Nephron progenitor cell (in vitro differentiated cells): ENCODE measurements at regions not wholly inside any gene's neighbourhood (a gene's known extent, or its start where the extent isn't known, plus 50 kb on each side); places are given as distances from the start of the nearest gene placed in this dataset.
"Not testable (repeated sequence)": the region's sequence is repeated elsewhere in the genome, so short reads cannot be mapped to it uniquely, and the experiment has no call there.

ENCODE experiments used
- DNase-seq: peaks from one replicate; pipeline ENCODE4 v3.0.0; 2021
- H3K27ac Mint-ChIP-seq: 2 replicates; pipeline ENCODE4 v1.8.0; 2021; ENCODE audit warnings: mild to moderate bottlenecking, moderate library complexity, mixed read lengths
- H3K27me3 Mint-ChIP-seq: 2 replicates; pipeline ENCODE4 v1.8.0; 2021; ENCODE audit warnings: mild to moderate bottlenecking, low read depth, mixed read lengths; ENCODE audit not compliant: poor library complexity
- H3K36me3 Mint-ChIP-seq: 2 replicates; pipeline ENCODE4 v1.8.0; 2021; ENCODE audit warnings: low read depth, mixed read lengths
- H3K4me1 Mint-ChIP-seq: 2 replicates; pipeline ENCODE4 v1.8.0; 2021; ENCODE audit warnings: mixed read lengths
- H3K4me3 Mint-ChIP-seq: 2 replicates; pipeline ENCODE4 v1.8.0; 2021; ENCODE audit warnings: mild to moderate bottlenecking, moderate library complexity, mixed read lengths
- H3K9me3 Mint-ChIP-seq: 2 replicates; pipeline ENCODE4 v1.8.0; 2021; ENCODE audit warnings: mild to moderate bottlenecking, moderate library complexity, mixed read lengths
- CTCF ChIP-seq: fragments of 200-600 bp; sonication (generic); IDR thresholded peaks from 2 replicates; pipeline ENCODE4 v1.5.0; 2021; ENCODE audit warnings: antibody characterized with exemption

GRCh38 chr5:116773926-116774325, 199.3 kb upstream of the SEMA6A start:
- DNase-seq = no peak
- no peak for TF ChIP-seq CTCF
- no peaks in the 10 kb centered on the region for H3K9me3 Mint-ChIP-seq
- peaks cover 61% of the 10 kb centered on the region for H3K4me1 Mint-ChIP-seq
- peak overlapping the region; percentile 24 for H3K4me3 Mint-ChIP-seq
- peaks cover 6% of the 10 kb centered on the region for H3K27me3 Mint-ChIP-seq
- no peaks in the 10 kb centered on the region for H3K36me3 Mint-ChIP-seq
- H3K27ac Mint-ChIP-seq = no peak overlapping the region

DNA sequence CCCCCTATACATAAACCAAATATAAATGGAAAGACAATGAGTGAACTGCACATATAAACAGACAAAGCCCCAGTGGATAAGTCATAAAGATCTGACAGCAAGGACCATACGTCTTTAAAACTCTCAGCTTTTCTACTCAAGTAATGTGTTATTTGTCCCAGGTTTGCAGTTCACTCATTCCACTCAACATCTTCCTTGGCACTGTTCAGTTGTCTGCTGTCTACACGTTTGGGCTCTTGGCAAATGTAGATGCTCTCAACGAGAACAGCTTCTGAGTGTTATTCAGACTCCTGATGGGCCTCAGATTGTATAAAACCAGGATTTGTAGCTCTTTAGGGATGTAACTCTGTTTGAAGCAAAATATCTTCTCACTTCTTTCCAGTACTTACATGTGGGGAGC, 198.2 kb upstream of the SEMA6A start:
- no peak for DNase-seq
- no peaks in the 10 kb centered on the region for H3K36me3 Mint-ChIP-seq
- H3K4me3 Mint-ChIP-seq = no peak overlapping the region
- no peak overlapping the region for H3K27ac Mint-ChIP-seq
- H3K27me3 Mint-ChIP-seq = peaks cover 6% of the 10 kb centered on the region
- peaks cover 50% of the 10 kb centered on the region for H3K4me1 Mint-ChIP-seq
- TF ChIP-seq CTCF = no peak
- no peaks in the 10 kb centered on the region for H3K9me3 Mint-ChIP-seq

DNA sequence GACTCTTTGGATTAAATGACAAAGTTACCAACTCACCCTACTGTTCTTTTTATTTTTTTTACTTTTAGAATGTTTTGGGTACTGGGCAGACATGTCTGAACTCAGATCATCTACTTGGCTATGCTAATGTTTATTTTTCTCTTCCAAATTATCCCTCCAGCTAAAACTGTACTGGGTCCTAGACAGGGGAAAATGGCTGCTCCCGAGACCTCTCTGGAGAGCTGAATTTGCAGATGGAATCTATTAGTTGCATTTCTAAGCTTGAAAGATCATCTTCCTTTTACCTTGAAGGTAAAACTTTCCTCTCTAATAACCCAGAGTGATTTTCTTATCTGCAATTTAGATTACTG, 197.5 kb upstream of the SEMA6A start:
- no peak for DNase-seq
- Mint-ChIP-seq H3K36me3 (no peaks in the 10 kb centered on the region), H3K27ac (no peak overlapping the region), H3K4me1 (peaks cover 43% of the 10 kb centered on the region), H3K27me3 (peaks cover 6% of the 10 kb centered on the region), H3K4me3 (no peak overlapping the region), H3K9me3 (no peaks in the 10 kb centered on the region)
- no peak for TF ChIP-seq CTCF

- peaks cover 38% of the 10 kb centered on the region for H3K4me1 Mint-ChIP-seq
Measured at GRCh38 chr5:116771466-116772151, 197.0 kb upstream of the SEMA6A start.

GRCh38 chr5:116769953-116770352, 195.3 kb upstream of the SEMA6A start:
- peaks cover 33% of the 10 kb centered on the region for H3K4me1 Mint-ChIP-seq
- not testable (repeated sequence) for H3K27me3 Mint-ChIP-seq

More at GRCh38 chr5:116771466-116772151, 197.0 kb upstream of the SEMA6A start:
- Mint-ChIP-seq H3K27ac (peak overlapping the region; percentile 65), H3K4me3 (no peak overlapping the region), H3K27me3 (peaks cover 2% of the 10 kb centered on the region), H3K9me3 (no peaks in the 10 kb centered on the region), H3K36me3 (no peaks in the 10 kb centered on the region)
- TF ChIP-seq CTCF = no peak
- DNase-seq = peak; percentile 6

GRCh38 chr5:116769470-116769869, 194.8 kb upstream of the SEMA6A start:
- TF ChIP-seq CTCF = no peak
- no peak for DNase-seq
- H3K27ac Mint-ChIP-seq = no peak overlapping the region
- H3K4me1 Mint-ChIP-seq = peaks cover 33% of the 10 kb centered on the region
- H3K36me3 Mint-ChIP-seq = no peaks in the 10 kb centered on the region
- H3K4me3 Mint-ChIP-seq = no peak overlapping the region
- no peaks in the 10 kb centered on the region for H3K27me3 Mint-ChIP-seq
- no peaks in the 10 kb centered on the region for H3K9me3 Mint-ChIP-seq

More at GRCh38 chr5:116769953-116770352, 195.3 kb upstream of the SEMA6A start:
- not testable (repeated sequence) for H3K4me3 Mint-ChIP-seq, H3K36me3 Mint-ChIP-seq, DNase-seq, H3K9me3 Mint-ChIP-seq, H3K27ac Mint-ChIP-seq
